ENCODE measurements at regions not wholly inside any gene's neighbourhood (a gene's known extent, or its start where the extent isn't known, plus 50 kb on each side); places are given as distances from the start of the nearest gene placed in this dataset.
"Not testable (repeated sequence)": the region's sequence is repeated elsewhere in the genome, so short reads cannot be mapped to it uniquely, and the experiment has no call there.

- no peaks in the 10 kb centered on the region for H3K9me3 ChIP-seq (ENCODE audit: low read length)
- H3K4me2 ChIP-seq (ENCODE audit: low read length) = no peak overlapping the region
- no peak overlapping the region for H2AFZ ChIP-seq (ENCODE audit: low read length)
- BruUV-seq (replicated peaks) = no TSS peak
- no peaks in the 10 kb centered on the region for H3K79me2 ChIP-seq (ENCODE audit: insufficient read depth, low read depth, low read length)
- ChIA-PET CTCF (ENCODE audit: unreplicated experiment) (no interaction called here), POLR2A (interaction anchor here (0.5 to 0.7 kb wide), 4 partner anchors 13 to 1110 kb away, joined by 4 to 7 read pairs (median 6); no protein-coding TSS in a partner anchor)
- no peaks in the 10 kb centered on the region for H3K36me3 ChIP-seq (ENCODE audit: insufficient read depth, low read length)
- H3K4me1 ChIP-seq (ENCODE audit: insufficient read depth, low read length, poor library complexity, severe bottlenecking) = no peaks in the 10 kb centered on the region
- H3K4me3 ChIP-seq (ENCODE audit: low read depth, low read length, poor library complexity, severe bottlenecking) = no peak overlapping the region
- DNase-seq (ENCODE audit: low spot score) = no peak
- TF ChIP-seq EZH2phosphoT487 (IDR thresholded peaks at IDR 0.05; ENCODE audit: borderline replicate concordance, low read depth, low read length) = no peak
- TF ChIP-seq, protein P1, sequence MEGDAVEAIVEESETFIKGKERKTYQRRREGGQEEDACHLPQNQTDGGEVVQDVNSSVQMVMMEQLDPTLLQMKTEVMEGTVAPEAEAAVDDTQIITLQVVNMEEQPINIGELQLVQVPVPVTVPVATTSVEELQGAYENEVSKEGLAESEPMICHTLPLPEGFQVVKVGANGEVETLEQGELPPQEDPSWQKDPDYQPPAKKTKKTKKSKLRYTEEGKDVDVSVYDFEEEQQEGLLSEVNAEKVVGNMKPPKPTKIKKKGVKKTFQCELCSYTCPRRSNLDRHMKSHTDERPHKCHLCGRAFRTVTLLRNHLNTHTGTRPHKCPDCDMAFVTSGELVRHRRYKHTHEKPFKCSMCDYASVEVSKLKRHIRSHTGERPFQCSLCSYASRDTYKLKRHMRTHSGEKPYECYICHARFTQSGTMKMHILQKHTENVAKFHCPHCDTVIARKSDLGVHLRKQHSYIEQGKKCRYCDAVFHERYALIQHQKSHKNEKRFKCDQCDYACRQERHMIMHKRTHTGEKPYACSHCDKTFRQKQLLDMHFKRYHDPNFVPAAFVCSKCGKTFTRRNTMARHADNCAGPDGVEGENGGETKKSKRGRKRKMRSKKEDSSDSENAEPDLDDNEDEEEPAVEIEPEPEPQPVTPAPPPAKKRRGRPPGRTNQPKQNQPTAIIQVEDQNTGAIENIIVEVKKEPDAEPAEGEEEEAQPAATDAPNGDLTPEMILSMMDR (conservative IDR thresholded peaks at IDR 0.05; ENCODE audit: low read length) = no peak
- intact Hi-C loops (cut with micrococcal nuclease; ENCODE audit: unreplicated experiment) = no loop called here
- no peaks in the 10 kb centered on the region for H4K20me1 ChIP-seq (ENCODE audit: insufficient read depth, low read length)
- no peaks in the 10 kb centered on the region for H3K9me2 ChIP-seq (ENCODE audit: insufficient read depth, low read length)
- H3K27ac ChIP-seq (ENCODE audit: low read depth, low read length, poor library complexity, severe bottlenecking) = no peak overlapping the region
These were observed 2163.5 kb upstream of the WWC1 start for GRCh38 chr5:166127766-166128570.

DNA sequence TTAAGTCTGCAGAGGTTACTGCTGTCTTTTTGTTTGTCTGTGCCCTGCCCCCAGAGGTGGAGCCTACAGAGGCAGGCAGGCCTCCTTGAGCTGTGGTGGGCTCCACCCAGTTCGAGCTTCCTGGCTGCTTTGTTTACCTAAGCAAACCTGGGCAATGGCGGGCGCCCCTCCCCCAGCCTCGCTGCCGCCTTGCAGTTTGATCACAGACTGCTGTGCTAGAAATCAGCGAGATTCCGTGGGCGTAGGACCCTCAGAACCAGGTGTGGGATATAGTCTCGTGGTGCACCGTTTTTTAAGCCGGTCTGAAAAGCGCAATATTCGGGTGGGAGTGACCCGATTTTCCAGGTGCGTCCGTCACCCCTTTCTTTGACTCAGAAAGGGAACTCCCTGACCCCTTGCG lies 2146.3 kb upstream of the WWC1 start:
- H3K4me3 ChIP-seq (ENCODE audit: low read depth, low read length, poor library complexity, severe bottlenecking); H3K36me3 ChIP-seq (ENCODE audit: insufficient read depth, low read length); H3K4me2 ChIP-seq (ENCODE audit: low read length); H3K9me2 ChIP-seq (ENCODE audit: insufficient read depth, low read length); H4K20me1 ChIP-seq (ENCODE audit: insufficient read depth, low read length); H3K79me2 ChIP-seq (ENCODE audit: insufficient read depth, low read depth, low read length); H2AFZ ChIP-seq (ENCODE audit: low read length); H3K9me3 ChIP-seq (ENCODE audit: low read length); H3K27ac ChIP-seq (ENCODE audit: low read depth, low read length, poor library complexity, severe bottlenecking); POLR2A ChIA-PET; CTCF ChIA-PET (ENCODE audit: unreplicated experiment); intact Hi-C loops (cut with micrococcal nuclease; ENCODE audit: unreplicated experiment); DNase-seq (ENCODE audit: low spot score); H3K4me1 ChIP-seq (ENCODE audit: insufficient read depth, low read length, poor library complexity, severe bottlenecking); BruUV-seq (replicated peaks): not testable (repeated sequence)

GRCh38 chr5:166163996-166164610 lies 2127.3 kb upstream of the WWC1 start:
- Histone ChIP-seq H3K36me3 (ENCODE audit: insufficient read depth, low read length) (no peaks in the 10 kb centered on the region), H3K4me2 (ENCODE audit: low read length) (no peak overlapping the region), H4K20me1 (ENCODE audit: insufficient read depth, low read length) (no peaks in the 10 kb centered on the region), H3K4me3 (ENCODE audit: low read depth, low read length, poor library complexity, severe bottlenecking) (no peak overlapping the region), H2AFZ (ENCODE audit: low read length) (no peak overlapping the region), H3K9me3 (ENCODE audit: low read length) (no peaks in the 10 kb centered on the region), H3K4me1 (ENCODE audit: insufficient read depth, low read length, poor library complexity, severe bottlenecking) (no peaks in the 10 kb centered on the region), H3K79me2 (ENCODE audit: insufficient read depth, low read depth, low read length) (no peaks in the 10 kb centered on the region), H3K9me2 (ENCODE audit: insufficient read depth, low read length) (no peaks in the 10 kb centered on the region), H3K27ac (ENCODE audit: low read depth, low read length, poor library complexity, severe bottlenecking) (no peak overlapping the region)
- POLR2A ChIA-PET = interaction anchor here (0.8 kb wide), 1 partner anchor 347 kb away, joined by 3 read pairs; no protein-coding TSS in a partner anchor
- intact Hi-C loops (cut with micrococcal nuclease; ENCODE audit: unreplicated experiment) = no loop called here
- CTCF ChIA-PET (ENCODE audit: unreplicated experiment) = no interaction called here
- TF ChIP-seq, protein P1 (conservative IDR thresholded peaks at IDR 0.05; ENCODE audit: low read length) = no peak
- TF ChIP-seq EZH2phosphoT487 (IDR thresholded peaks at IDR 0.05; ENCODE audit: borderline replicate concordance, low read depth, low read length) = no peak
- BruUV-seq (replicated peaks) = no TSS peak
- DNase-seq (ENCODE audit: low spot score) = no peak
